ENCODE measurements at regions not wholly inside any gene's neighbourhood (a gene's known extent, or its start where the extent isn't known, plus 50 kb on each side); places are given as distances from the start of the nearest gene placed in this dataset.

- H3K36me3 Mint-ChIP-seq: no peaks in the 10 kb centered on the region
- ATAC-seq (no peak), DNase-seq (ENCODE audit: low spot score in 2 of 2) (no peak)
- no peaks in the 10 kb centered on the region for H3K9me3 Mint-ChIP-seq
- no peak overlapping the region for H3K27ac Mint-ChIP-seq
Observed at GRCh38 chr2:194271293-194271961, 1385.6 kb upstream of the SLC39A10 start.

DNA sequence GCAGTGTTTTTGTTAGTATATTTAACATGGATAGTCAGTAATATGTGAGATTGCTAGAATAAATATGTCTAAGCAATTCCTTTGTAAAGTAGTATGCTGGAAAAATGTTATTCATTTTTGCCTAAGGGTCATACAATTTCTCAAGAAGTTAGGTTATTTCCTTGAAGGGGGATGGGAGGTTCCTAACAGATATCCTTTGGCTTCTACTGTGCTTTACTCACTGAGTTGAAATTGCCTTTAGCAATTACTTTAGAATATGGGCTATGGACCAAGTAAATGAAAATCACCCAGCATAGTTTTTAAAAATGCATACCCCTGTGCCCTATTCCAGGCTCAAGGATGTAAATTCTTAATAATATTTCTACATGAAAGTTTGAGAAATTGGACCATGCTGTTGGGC, 1386.4 kb upstream of the SLC39A10 start:
- no peak for ATAC-seq
- Mint-ChIP-seq H3K9me3 (no peaks in the 10 kb centered on the region), H3K36me3 (no peaks in the 10 kb centered on the region)

GRCh38 chr2:194264586-194264985, 1392.4 kb upstream of the SLC39A10 start:
- DNase-seq (ENCODE audit: low spot score in 2 of 2) (no peak), ATAC-seq (no peak)
- Mint-ChIP-seq H3K36me3 (no peaks in the 10 kb centered on the region), H3K9me3 (no peaks in the 10 kb centered on the region), H3K27ac (no peak overlapping the region)

More for the DNA sequence above, 1386.4 kb upstream of the SLC39A10 start:
- no peak overlapping the region for H3K27ac Mint-ChIP-seq
- no peak for DNase-seq (ENCODE audit: low spot score in 2 of 2)

DNA sequence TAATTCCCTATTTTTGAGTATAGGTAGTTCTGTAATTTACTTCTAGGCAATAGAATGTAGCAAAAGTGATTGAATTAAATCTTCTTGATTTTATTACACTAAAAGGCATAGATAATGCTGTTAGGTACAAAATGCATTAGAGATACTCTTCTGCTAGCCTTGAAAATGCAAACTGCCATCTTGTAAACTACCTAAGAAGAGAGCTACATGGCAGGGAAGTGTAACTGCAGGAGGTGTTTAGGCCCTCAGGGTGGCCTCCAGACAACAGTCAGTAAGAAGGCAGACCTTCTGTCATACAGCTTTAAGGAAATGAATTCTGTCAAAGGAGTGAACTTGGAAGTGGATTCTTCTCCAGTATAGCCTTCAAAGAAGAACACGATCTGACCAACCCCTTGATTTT, 1396.8 kb upstream of the SLC39A10 start:
- Mint-ChIP-seq H3K27ac (no peak overlapping the region), H3K36me3 (no peaks in the 10 kb centered on the region), H3K9me3 (peaks cover 0 to 3% of the 10 kb centered on the region in 2 donors)
- ATAC-seq (no peak), DNase-seq (ENCODE audit: low spot score in 2 of 2) (no peak)

DNA sequence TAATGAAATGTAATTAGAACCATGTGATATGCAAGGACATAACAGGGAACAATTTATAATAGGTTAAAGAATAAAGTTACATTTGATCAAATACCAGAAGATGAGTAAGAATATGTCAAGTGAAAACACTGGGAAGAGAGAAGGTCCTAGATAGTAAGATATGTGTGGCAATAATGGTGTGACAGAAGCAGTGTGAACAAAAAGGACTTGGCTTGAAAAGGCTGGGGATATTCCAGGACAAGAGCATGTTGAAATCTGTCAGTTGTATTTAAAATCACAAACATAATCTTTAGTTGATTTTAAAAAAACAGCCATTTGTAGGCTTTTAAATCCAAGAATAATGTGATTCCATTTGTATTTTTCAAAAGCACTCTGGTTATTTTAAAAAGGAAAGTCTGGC, 1399.9 kb upstream of the SLC39A10 start:
- Mint-ChIP-seq H3K9me3 (peaks cover 0 to 7% of the 10 kb centered on the region in 2 donors), H3K27ac (no peak overlapping the region), H3K36me3 (no peaks in the 10 kb centered on the region)
- ATAC-seq (no peak), DNase-seq (ENCODE audit: low spot score in 2 of 2) (no peak)

GRCh38 chr2:194253528-194254259, 1403.3 kb upstream of the SLC39A10 start:
- H3K27ac Mint-ChIP-seq: no peak overlapping the region
- no peaks in the 10 kb centered on the region for H3K36me3 Mint-ChIP-seq
- peaks cover 0 to 11% of the 10 kb centered on the region in 2 donors for H3K9me3 Mint-ChIP-seq
- ATAC-seq: no peak
- DNase-seq (ENCODE audit: low spot score in 2 of 2): no peak

DNA sequence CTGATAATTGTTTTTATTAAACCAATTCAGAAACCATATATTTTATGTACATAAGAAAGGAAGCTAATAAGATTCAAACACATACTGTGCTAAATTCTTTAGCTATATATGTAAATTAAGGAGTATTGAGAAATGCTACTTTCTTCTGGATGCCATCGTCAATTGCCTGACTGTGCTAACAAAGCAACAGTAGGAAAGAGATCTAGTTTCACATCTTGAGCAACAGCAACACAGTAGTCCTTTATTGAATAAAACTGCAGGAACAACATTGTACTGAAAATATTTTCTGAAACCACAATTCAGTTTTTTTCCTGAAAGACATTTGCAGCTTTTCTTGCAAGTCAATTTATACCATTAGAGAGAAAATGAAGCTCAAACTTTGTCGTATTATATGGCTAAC, 1404.9 kb upstream of the SLC39A10 start:
- Mint-ChIP-seq H3K9me3 (peaks cover 0 to 11% of the 10 kb centered on the region in 2 donors), H3K27ac (no peak overlapping the region), H3K36me3 (no peaks in the 10 kb centered on the region)
- no peak for DNase-seq (ENCODE audit: low spot score in 2 of 2)
- no peak for ATAC-seq

GRCh38 chr2:194232600-194232999, 1424.4 kb upstream of the SLC39A10 start:
- Mint-ChIP-seq H3K36me3 (no peaks in the 10 kb centered on the region), H3K27ac (no peak overlapping the region), H3K9me3 (no peaks in the 10 kb centered on the region)
- ATAC-seq: no peak
- no peak for DNase-seq (ENCODE audit: low spot score in 2 of 2)

DNA sequence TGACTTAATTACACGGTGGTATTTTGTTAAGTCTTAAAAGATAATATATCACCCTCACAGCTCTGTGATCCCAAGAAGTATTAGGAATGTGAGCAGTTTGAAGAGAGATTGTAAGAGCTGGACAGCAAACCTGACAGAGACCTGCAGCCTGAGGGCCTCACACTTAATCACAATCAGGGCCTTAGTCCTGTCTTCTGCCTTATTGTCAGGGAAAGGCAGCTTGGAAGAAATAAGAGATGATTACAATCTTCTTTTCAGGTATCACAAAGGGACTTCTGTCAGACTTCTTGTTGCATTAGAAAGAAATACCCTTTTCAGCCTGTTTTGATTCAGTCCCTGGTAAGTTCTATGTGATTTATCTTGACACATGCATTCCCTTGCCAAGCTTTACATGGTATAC, 1433.8 kb upstream of the SLC39A10 start:
- no peak for ATAC-seq

DNA sequence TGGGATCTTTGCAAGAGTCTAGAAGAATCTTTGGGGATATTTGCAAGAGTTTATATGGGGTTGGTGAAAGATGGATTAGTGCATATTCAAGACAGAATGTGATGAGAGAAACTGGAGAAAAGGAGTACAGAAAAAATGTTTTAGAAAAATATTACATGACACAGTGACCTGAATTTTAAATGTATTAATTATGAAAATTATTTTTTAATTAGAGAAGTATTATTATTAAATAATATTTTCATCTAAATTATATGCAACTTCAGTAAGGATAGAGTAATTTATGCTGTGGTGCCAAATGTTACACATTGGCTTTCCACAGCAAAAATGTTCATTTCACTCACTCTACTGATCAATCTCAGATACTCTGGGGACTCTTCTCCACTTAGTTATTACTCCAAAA, 1442.8 kb upstream of the SLC39A10 start:
- no peaks in the 10 kb centered on the region for H3K36me3 Mint-ChIP-seq
- no peak overlapping the region for H3K27ac Mint-ChIP-seq
- DNase-seq (ENCODE audit: low spot score in 2 of 2): no peak
- H3K9me3 Mint-ChIP-seq: no peaks in the 10 kb centered on the region
- no peak for ATAC-seq

More for the DNA sequence above, 1433.8 kb upstream of the SLC39A10 start:
- no peak overlapping the region for H3K27ac Mint-ChIP-seq
- no peaks in the 10 kb centered on the region for H3K9me3 Mint-ChIP-seq
- no peaks in the 10 kb centered on the region for H3K36me3 Mint-ChIP-seq
- DNase-seq (ENCODE audit: low spot score in 2 of 2): no peak

DNA sequence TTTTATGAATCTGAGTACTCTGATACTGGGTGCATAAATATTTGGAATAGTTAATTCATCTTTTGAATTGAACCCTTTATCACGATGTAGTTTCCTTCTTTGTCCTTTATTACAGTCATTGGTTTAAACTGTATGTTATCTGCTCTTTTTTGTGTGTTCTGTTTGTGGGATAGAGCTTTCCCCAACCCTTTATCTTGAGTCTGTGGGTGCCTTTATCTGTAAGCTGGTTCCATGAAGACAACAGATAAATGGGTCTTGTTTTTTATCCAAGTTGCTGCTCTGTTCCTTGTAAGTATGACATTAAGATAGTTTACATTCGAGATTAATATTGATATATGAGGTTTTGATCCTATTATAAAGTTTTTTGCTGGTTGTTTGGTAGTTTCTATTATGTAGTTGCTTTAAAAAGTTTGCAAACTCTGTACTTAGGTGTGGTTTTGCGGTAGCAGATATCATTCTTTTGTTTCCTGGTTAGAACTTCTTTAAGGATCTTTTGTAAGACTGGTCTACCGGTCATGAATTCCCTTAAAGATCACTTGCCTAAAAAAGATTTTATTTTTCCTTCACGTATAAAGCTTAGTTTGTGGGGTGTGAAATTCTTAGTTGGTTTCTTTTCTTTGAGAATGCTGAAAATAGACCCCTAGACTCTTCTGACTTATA, 1451.3 kb upstream of the SLC39A10 start:
- DNase-seq (ENCODE audit: low spot score in 2 of 2) (no peak), ATAC-seq (no peak)
- Mint-ChIP-seq H3K27ac (no peak overlapping the region), H3K9me3 (peaks cover 0 to 10% of the 10 kb centered on the region in 2 donors), H3K36me3 (peaks cover 0 to 11% of the 10 kb centered on the region in 2 donors)

GRCh38 chr2:194203898-194204297, 1453.1 kb upstream of the SLC39A10 start:
- ATAC-seq (no peak), DNase-seq (ENCODE audit: low spot score in 2 of 2) (no peak)
- Mint-ChIP-seq H3K27ac (no peak overlapping the region), H3K9me3 (peaks cover 0 to 10% of the 10 kb centered on the region in 2 donors), H3K36me3 (peaks cover 0 to 11% of the 10 kb centered on the region in 2 donors)

DNA sequence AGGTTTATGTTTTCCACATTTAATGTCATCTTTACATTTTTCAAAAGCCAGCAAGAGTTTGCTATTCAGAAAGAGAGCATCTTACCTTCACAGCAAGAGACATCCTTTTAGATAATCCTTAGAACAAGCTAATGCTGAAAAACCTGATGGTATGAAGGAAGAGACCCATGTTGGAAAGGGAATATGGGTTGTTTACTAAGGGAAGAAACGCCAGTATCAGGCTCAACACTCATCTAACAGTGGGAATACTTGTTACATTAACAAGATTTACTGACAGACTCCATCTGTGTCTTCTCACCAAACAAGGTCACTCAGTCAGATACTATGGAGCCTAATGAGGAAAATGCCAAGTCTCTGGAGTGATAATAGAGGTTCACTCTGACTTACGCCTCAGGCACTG, 1474.1 kb upstream of the SLC39A10 start:
- Mint-ChIP-seq H3K36me3 (no peaks in the 10 kb centered on the region), H3K9me3 (peaks cover 4 to 7% of the 10 kb centered on the region in 2 donors), H3K27ac (no peak overlapping the region)
- DNase-seq (ENCODE audit: low spot score in 2 of 2) (no peak), ATAC-seq (no peak)

GRCh38 chr2:194176134-194176533, 1480.9 kb upstream of the SLC39A10 start:
- Mint-ChIP-seq H3K27ac (no peak overlapping the region), H3K9me3 (peaks cover 0 to 4% of the 10 kb centered on the region in 2 donors), H3K36me3 (no peaks in the 10 kb centered on the region)
- ATAC-seq (no peak), DNase-seq (ENCODE audit: low spot score in 2 of 2) (no peak)

DNA sequence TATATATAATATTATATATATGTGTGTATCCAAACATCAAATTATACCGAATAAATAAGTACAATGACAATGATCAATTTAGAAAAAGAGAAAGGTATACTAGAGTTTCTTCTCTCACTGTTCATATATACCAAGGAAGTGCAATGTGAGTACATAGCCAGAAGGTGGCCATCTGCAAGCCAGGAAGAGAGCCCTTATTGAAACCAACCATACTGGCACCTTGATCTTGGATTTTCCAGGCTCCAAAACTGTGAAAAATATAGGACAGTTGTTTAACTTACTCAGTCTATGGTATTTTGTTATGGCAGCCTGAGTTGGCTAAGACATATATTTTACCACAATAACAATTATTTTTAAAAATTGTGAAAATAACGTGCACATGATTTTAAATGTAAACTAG, 1490.2 kb upstream of the SLC39A10 start:
- DNase-seq (ENCODE audit: low spot score in 2 of 2): no peak
- H3K9me3 Mint-ChIP-seq: no peaks in the 10 kb centered on the region
- H3K27ac Mint-ChIP-seq: no peak overlapping the region
- ATAC-seq: no peak
- H3K36me3 Mint-ChIP-seq: no peaks in the 10 kb centered on the region

DNA sequence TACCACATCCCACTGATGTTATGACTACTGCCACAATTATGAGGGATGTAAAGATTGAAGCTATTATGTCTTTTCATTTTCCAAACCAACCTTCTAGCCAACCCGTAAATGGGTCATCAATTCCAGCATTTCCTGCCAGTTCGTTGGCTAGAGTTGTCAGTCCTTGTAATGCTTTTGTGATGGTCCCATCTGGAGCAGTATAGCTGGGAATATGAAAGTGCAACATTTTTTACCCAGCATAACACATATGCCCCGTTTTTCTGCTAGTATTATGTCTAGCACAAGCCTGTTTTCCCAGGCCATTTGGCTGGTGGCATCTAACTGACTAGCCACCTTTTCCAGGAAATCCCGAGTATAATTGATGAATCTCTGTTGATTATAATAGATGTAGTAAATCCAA, 1501.6 kb upstream of the SLC39A10 start:
- H3K9me3 Mint-ChIP-seq: peaks cover 0 to 12% of the 10 kb centered on the region in 2 donors
- H3K36me3 Mint-ChIP-seq: no peaks in the 10 kb centered on the region
- no peak overlapping the region for H3K27ac Mint-ChIP-seq
- ATAC-seq (no peak), DNase-seq (ENCODE audit: low spot score in 2 of 2) (no peak)

DNA sequence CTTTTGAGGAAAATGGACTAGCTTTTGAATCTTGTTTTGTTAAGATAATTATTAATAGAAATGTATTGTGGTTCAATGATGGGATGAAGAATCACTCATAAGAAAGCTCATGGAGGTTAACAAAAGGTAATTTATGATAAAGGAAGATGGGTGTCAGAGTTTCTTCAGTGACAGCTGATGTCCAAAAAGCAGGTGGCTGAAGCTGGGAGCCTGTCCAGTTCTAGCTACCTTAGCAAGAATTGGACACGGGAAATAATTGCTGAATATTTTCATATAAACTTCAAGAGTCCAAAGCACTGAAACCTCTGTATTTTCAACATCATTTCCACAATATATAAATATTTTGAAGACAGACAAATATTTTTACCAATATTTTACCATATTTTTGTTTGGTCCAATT, 1505.8 kb upstream of the SLC39A10 start:
- no peak for DNase-seq (ENCODE audit: low spot score in 2 of 2)
- Mint-ChIP-seq H3K27ac (no peak overlapping the region), H3K9me3 (no peaks in the 10 kb centered on the region), H3K36me3 (no peaks in the 10 kb centered on the region)
- ATAC-seq: no peak
